ENCODE measurements at regions not wholly inside any gene's neighbourhood (a gene's known extent, or its start where the extent isn't known, plus 50 kb on each side); places are given as distances from the start of the nearest gene placed in this dataset.
A peak's percentile ranks its signal among the peaks of the same experiment; 100 is the strongest.

DNA sequence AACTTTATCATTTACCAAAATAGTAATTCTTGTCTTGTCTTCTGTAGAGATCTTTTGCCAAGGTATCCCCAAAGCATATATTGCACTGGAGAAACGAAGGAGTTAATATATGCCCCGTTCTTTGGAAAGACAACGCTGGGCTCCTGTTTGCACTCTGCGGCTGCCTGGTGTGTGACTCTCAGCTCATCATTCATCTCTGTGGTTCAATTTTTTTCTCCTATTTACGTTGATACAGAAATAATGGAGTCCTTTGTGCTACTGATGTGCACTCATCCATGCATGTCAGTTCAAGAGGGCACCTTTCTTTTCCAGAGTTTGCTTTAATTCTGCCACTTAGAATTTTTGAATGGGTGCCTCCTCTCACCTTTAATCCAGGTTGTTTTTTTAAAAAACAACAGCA is 655.5 kb downstream of the DCDC2C start:
- Histone ChIP-seq H3K27ac (no peak overlapping the region), H3K36me3 (ENCODE audit: insufficient read depth, low read length) (no peaks in the 10 kb centered on the region), H3K4me3 (no peak overlapping the region), H3K9me3 (ENCODE audit: low read depth, low read length) (no peaks in the 10 kb centered on the region), H3K9ac (ENCODE audit: insufficient read length) (no peak overlapping the region)
- TF ChIP-seq FOXP2 (optimal IDR thresholded peaks at IDR 0.05; ENCODE audit: control extremely low read depth, extremely low read length, insufficient read depth) (no peak), EZH2 (IDR thresholded peaks at IDR 0.05) (no peak), POLR2AphosphoS5 (IDR thresholded peaks at IDR 0.05; ENCODE audit: borderline replicate concordance, low read depth, low read length) (no peak)
- DNase-seq (ENCODE audit: low read depth, low spot score), result no peak

DNA sequence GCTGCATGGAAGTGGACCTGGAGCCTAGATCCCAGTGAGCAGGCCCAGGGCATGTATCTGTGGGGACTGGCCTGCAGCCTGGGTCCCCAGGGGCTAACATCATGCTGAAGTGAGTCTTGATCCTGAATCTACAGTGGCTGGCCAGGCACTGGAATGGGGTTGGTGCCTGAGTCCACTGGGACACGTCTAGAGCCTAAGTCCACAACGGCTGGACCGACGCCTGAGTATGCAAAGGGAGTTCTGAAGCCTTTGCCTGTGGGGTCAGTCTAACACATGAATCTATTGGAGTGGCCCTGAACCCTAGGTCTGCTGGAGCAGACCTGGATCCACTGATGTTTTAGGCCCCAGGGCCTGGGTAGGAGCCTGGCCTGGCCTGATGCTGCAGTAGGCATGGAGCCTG is 665.5 kb downstream of the DCDC2C start:
- no peak overlapping the region for H3K9ac ChIP-seq (ENCODE audit: insufficient read length)

DNA sequence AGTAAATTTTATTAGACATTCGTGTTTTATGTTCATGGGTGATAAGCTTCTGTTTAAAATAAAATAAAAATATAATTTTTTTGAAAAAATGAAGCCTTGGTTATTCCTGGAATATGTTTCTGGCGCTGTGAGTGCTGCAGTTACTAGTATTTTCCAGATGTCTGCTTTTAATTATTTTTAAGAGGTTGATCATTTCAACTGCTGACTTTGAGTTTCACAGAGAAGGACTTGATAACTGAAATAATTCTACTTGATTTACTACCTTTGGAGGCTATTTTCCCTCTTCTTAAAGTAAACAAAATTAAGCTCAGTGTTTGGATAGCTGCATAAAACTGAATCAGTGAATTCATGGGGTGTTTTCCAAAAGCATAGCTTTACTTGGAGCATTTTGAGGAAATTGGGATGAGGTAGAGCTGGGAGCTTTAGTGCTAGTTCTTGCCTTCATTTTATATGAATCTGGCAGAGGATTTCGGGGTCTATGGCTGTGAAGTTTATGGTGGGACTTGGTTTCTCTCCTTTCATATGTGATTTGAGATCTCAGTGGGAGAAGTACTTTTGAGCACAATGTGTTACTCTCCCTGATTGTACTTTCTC is 666.5 kb downstream of the DCDC2C start:
- DNase-seq (ENCODE audit: low read depth, low spot score), result peak; percentile 51
- Histone ChIP-seq H3K9ac (ENCODE audit: insufficient read length) (no peak overlapping the region), H3K27ac (peak overlapping the region; percentile 91), H3K9me3 (ENCODE audit: low read depth, low read length) (no peaks in the 10 kb centered on the region; the same call in 1 of the 2 replicates), H3K36me3 (ENCODE audit: insufficient read depth, low read length) (no peaks in the 10 kb centered on the region), H3K4me3 (peak overlapping the region; percentile 70)
- TF ChIP-seq FOXP2 (optimal IDR thresholded peaks at IDR 0.05; ENCODE audit: control extremely low read depth, extremely low read length, insufficient read depth) (peak; percentile 62), POLR2AphosphoS5 (IDR thresholded peaks at IDR 0.05; ENCODE audit: borderline replicate concordance, low read depth, low read length) (no peak; the same call in 1 of the 2 replicates)

More for the DNA sequence above, 665.5 kb downstream of the DCDC2C start:
- Histone ChIP-seq H3K4me3 (no peak overlapping the region), H3K9me3 (ENCODE audit: low read depth, low read length) (no peaks in the 10 kb centered on the region; the same call in 1 of the 2 replicates), H3K36me3 (ENCODE audit: insufficient read depth, low read length) (no peaks in the 10 kb centered on the region), H3K27ac (peak overlapping the region; percentile 16; the same call in 1 of the 2 replicates)
- TF ChIP-seq FOXP2 (optimal IDR thresholded peaks at IDR 0.05; ENCODE audit: control extremely low read depth, extremely low read length, insufficient read depth), result no peak
- no peak for TF ChIP-seq POLR2AphosphoS5 (IDR thresholded peaks at IDR 0.05; ENCODE audit: borderline replicate concordance, low read depth, low read length)
- no peak for TF ChIP-seq EZH2 (IDR thresholded peaks at IDR 0.05)
- no peak for DNase-seq (ENCODE audit: low read depth, low spot score)

DNA sequence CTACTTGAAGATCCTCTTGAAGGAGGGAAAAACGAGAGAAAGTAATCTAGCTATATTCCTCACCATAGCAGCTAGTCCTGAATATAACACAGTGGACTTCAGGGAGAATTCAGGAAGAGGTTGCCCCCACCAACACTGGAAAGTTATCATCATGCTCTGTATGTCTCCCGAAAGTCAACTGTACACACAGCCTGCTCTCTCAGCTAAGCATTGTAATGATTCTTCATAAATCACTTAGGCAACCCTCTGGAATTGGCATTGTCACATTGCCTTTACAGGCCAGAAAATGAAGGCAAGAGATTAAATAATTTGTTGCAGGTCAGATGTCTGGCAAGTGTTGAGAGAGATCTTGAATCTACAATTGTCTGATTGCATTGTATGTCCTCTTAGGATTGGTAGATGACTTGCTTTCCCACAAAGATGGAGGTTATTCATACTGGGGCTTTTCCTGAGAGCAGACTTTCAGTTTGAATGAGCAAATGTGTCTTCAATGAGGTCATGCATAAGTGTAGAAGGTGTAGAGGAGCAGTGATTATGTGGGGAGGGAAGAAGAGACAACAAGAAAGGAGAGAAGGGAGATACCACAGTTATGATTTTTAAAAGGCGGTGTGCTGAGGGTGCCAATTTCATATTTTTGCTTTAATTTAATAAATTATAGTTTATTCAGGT is 667.2 kb downstream of the DCDC2C start:
- H3K4me3 ChIP-seq, result peak overlapping the region; percentile 70
- TF ChIP-seq FOXP2 (optimal IDR thresholded peaks at IDR 0.05; ENCODE audit: control extremely low read depth, extremely low read length, insufficient read depth), result no peak
- TF ChIP-seq POLR2AphosphoS5 (IDR thresholded peaks at IDR 0.05; ENCODE audit: borderline replicate concordance, low read depth, low read length), result no peak
- no peak for TF ChIP-seq EZH2 (IDR thresholded peaks at IDR 0.05)
- no peaks in the 10 kb centered on the region; the same call in 1 of the 2 replicates for H3K9me3 ChIP-seq (ENCODE audit: low read depth, low read length)
- H3K9ac ChIP-seq (ENCODE audit: insufficient read length), result no peak overlapping the region
- DNase-seq (ENCODE audit: low read depth, low spot score), result no peak
- peak overlapping the region; percentile 91 for H3K27ac ChIP-seq
- H3K36me3 ChIP-seq (ENCODE audit: insufficient read depth, low read length), result no peaks in the 10 kb centered on the region

DNA sequence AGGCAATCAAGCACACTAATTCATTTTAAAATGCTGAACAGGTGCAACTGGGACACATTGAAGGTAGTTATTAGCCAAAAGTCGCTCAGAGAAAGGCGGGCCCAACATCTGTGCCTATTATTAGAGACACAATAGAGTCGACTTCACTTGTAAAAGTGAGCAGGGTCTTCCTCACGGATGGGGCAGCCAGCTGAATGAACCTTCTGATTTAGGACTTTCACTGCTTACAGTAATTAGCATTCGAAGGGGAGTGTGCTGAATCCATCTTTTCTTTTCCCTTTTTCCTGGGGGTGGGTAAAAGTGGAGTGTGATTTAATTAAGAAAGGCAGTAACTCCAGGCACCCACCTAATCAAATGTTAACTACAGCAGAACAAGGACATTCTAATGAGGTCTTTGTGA is 677.7 kb downstream of the DCDC2C start:
- Histone ChIP-seq H3K36me3 (ENCODE audit: insufficient read depth, low read length) (no peaks in the 10 kb centered on the region), H3K9ac (ENCODE audit: insufficient read length) (no peak overlapping the region), H3K27ac (no peak overlapping the region), H3K4me3 (no peak overlapping the region), H3K9me3 (ENCODE audit: low read depth, low read length) (no peaks in the 10 kb centered on the region; the same call in 1 of the 2 replicates)
- DNase-seq (ENCODE audit: low read depth, low spot score), result no peak
- TF ChIP-seq POLR2AphosphoS5 (IDR thresholded peaks at IDR 0.05; ENCODE audit: borderline replicate concordance, low read depth, low read length) (no peak), FOXP2 (optimal IDR thresholded peaks at IDR 0.05; ENCODE audit: control extremely low read depth, extremely low read length, insufficient read depth) (no peak), EZH2 (IDR thresholded peaks at IDR 0.05) (no peak)

DNA sequence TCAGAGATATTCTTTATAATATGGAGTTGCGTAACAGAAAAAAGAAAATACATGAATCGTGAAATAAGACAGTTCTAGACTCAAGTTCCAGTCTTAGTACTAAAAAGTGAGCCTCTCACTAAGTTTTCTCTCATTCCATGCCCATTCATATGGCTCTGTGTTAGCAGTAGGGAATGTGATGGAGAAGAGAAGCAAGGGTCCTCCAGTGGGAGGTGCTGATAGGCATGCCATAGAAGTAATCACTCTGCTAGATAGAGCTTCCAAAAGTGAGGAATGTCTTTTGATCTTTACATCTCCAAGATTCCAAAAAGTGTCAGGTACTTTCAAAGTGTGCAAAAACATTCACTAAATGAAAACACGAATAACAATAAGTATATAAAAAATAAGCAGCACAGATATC is 678.4 kb downstream of the DCDC2C start:
- Histone ChIP-seq H3K4me3 (no peak overlapping the region), H3K9me3 (ENCODE audit: low read depth, low read length) (no peaks in the 10 kb centered on the region; the same call in 1 of the 2 replicates), H3K36me3 (ENCODE audit: insufficient read depth, low read length) (no peaks in the 10 kb centered on the region), H3K9ac (ENCODE audit: insufficient read length) (no peak overlapping the region), H3K27ac (no peak overlapping the region)
- DNase-seq (ENCODE audit: low read depth, low spot score), result no peak
- TF ChIP-seq FOXP2 (optimal IDR thresholded peaks at IDR 0.05; ENCODE audit: control extremely low read depth, extremely low read length, insufficient read depth) (no peak), EZH2 (IDR thresholded peaks at IDR 0.05) (no peak), POLR2AphosphoS5 (IDR thresholded peaks at IDR 0.05; ENCODE audit: borderline replicate concordance, low read depth, low read length) (no peak)

DNA sequence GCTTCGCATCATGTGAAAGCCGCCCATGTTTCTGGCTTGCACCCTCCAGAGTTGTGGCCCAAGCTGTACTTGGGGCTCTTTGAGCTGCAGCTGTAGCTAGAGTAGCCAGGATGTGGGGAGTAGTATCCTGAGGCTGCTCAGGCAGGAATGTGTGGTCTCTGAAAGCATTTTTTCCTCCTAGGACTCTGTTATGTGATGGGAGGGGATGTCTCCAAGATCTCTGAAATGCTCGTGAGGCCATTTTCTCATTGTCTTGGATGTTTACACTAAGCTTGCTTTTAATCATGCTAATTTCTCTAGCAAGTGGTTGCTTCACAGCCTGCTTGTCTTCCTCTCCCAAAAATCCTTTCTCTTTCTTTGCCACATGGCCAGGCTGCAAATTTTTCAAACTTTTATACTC is 687.6 kb downstream of the DCDC2C start:
- Histone ChIP-seq H3K4me3 (no peak overlapping the region), H3K9me3 (ENCODE audit: low read depth, low read length) (no peaks in the 10 kb centered on the region), H3K36me3 (ENCODE audit: insufficient read depth, low read length) (no peaks in the 10 kb centered on the region), H3K9ac (ENCODE audit: insufficient read length) (no peak overlapping the region), H3K27ac (no peak overlapping the region)
- no peak for DNase-seq (ENCODE audit: low read depth, low spot score)
- no peak for TF ChIP-seq POLR2AphosphoS5 (IDR thresholded peaks at IDR 0.05; ENCODE audit: borderline replicate concordance, low read depth, low read length)

DNA sequence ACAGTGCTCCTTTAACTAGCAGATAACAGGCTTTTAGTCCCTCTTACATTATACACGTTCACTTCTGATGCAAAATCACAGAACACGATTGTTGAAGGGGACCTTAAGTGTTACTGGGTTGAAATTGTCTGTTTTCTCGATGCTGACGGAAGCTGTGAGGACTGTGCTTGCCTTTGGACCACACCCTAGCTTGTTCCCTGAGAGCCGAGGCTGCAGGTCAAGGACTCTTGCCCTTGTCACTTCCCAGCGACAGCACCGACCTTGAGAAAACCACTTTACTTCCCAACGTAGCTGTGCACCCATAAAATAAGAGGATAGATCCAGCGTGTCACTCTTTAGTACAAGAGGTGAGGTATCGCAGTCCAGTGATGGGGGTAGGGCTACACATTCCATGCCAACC is 701.0 kb downstream of the DCDC2C start:
- Histone ChIP-seq H3K27ac (no peak overlapping the region), H3K4me3 (no peak overlapping the region), H3K36me3 (ENCODE audit: insufficient read depth, low read length) (no peaks in the 10 kb centered on the region), H3K9ac (ENCODE audit: insufficient read length) (no peak overlapping the region), H3K9me3 (ENCODE audit: low read depth, low read length) (peaks cover 5% of the 10 kb centered on the region; the same call in 1 of the 2 replicates)
- TF ChIP-seq FOXP2 (optimal IDR thresholded peaks at IDR 0.05; ENCODE audit: control extremely low read depth, extremely low read length, insufficient read depth) (no peak), EZH2 (IDR thresholded peaks at IDR 0.05) (no peak), POLR2AphosphoS5 (IDR thresholded peaks at IDR 0.05; ENCODE audit: borderline replicate concordance, low read depth, low read length) (no peak)
- no peak for DNase-seq (ENCODE audit: low read depth, low spot score)
